H9 (cell line): ENCODE measurements at regions not wholly inside any gene's neighbourhood (a gene's known extent, or its start where the extent isn't known, plus 50 kb on each side); places are given as distances from the start of the nearest gene placed in this dataset.

ENCODE experiments used
- DNase-seq: peaks from one replicate; pipeline ENCODE4 v3.0.0-alpha.2; 2017
- H2AFZ ChIP-seq: one replicate; pipeline ENCODE4 v1.6.1; 2013; ENCODE audit warnings: mild to moderate bottlenecking, low read length, control low read depth, moderate library complexity
- H2AK5ac ChIP-seq: 2 replicates; pipeline ENCODE4 v1.6.1; 2013; ENCODE audit warnings: low read length, control low read depth, mixed read lengths; ENCODE audit not compliant: insufficient read length
- H2BK120ac ChIP-seq: one replicate; pipeline ENCODE4 v1.6.1; 2013; ENCODE audit warnings: low read depth, mild to moderate bottlenecking, low read length, control low read depth, inconsistent platforms; ENCODE audit not compliant: poor library complexity, severe bottlenecking
- H2BK12ac ChIP-seq: 2 replicates; pipeline ENCODE4 v1.6.1; 2013; ENCODE audit warnings: low read length, control low read depth, mixed read lengths, low read depth; ENCODE audit not compliant: insufficient read length
- H2BK15ac ChIP-seq: 2 replicates; pipeline ENCODE4 v1.6.1; 2013; ENCODE audit warnings: low read depth, low read length, control low read depth
- H2BK20ac ChIP-seq: one replicate; pipeline ENCODE4 v1.6.1; 2013; ENCODE audit warnings: low read depth, mild to moderate bottlenecking, low read length, control low read depth, inconsistent platforms; ENCODE audit not compliant: poor library complexity, severe bottlenecking
- H2BK5ac ChIP-seq: 2 replicates; pipeline ENCODE4 v1.6.1; 2013; ENCODE audit warnings: low read length, control low read depth, mixed read lengths; ENCODE audit not compliant: insufficient read length
- H3K14ac ChIP-seq: 2 replicates; pipeline ENCODE4 v1.6.1; 2013; ENCODE audit warnings: low read length, control low read depth; ENCODE audit not compliant: insufficient read depth
- H3K18ac ChIP-seq: 2 replicates; pipeline ENCODE4 v1.6.1; 2013; ENCODE audit warnings: low read depth, mild to moderate bottlenecking, mixed read lengths, low read length, control low read depth; ENCODE audit not compliant: insufficient read length
- H3K23ac ChIP-seq: 2 replicates; pipeline ENCODE4 v1.6.1; 2013; ENCODE audit warnings: low read length, control low read depth, mixed read lengths, low read depth; ENCODE audit not compliant: insufficient read length
- H3K23me2 ChIP-seq: 2 replicates; pipeline ENCODE4 v1.6.1; 2013; ENCODE audit warnings: low read depth, mild to moderate bottlenecking, mixed read lengths, low read length, control low read depth; ENCODE audit not compliant: insufficient read length, poor library complexity, severe bottlenecking
- H3K27ac ChIP-seq: 2 replicates; pipeline ENCODE4 v1.5.1; 2013; ENCODE audit warnings: low read length, control low read depth, mixed read lengths, low read depth; ENCODE audit not compliant: insufficient read length
- H3K27me3 ChIP-seq: 2 replicates; pipeline ENCODE4 v1.6.1; 2013; ENCODE audit warnings: low read length, control low read depth, inconsistent platforms; ENCODE audit not compliant: insufficient read depth
- H3K4ac ChIP-seq: 2 replicates; pipeline ENCODE4 v1.6.1; 2013; ENCODE audit warnings: low read depth, mild to moderate bottlenecking, control low read depth, inconsistent platforms, low read length, moderate library complexity
- H3K4me1 ChIP-seq: 2 replicates; pipeline ENCODE4 v1.6.1; 2013; ENCODE audit warnings: low read length, control low read depth, inconsistent platforms; ENCODE audit not compliant: insufficient read depth
- H3K4me2 ChIP-seq: 2 replicates; pipeline ENCODE4 v1.6.1; 2013; ENCODE audit warnings: low read length, control low read depth, mixed read lengths; ENCODE audit not compliant: insufficient read length, insufficient read depth
- H3K56ac ChIP-seq: 2 replicates; pipeline ENCODE4 v1.6.1; 2013; ENCODE audit warnings: low read depth, mild to moderate bottlenecking, mixed read lengths, low read length, control low read depth; ENCODE audit not compliant: insufficient read length
- H3K79me1 ChIP-seq: 2 replicates; pipeline ENCODE4 v1.6.1; 2013; ENCODE audit warnings: low read depth, mild to moderate bottlenecking, moderate library complexity, low read length, control low read depth, inconsistent platforms; ENCODE audit not compliant: insufficient read depth, poor library complexity, severe bottlenecking
- H3K79me2 ChIP-seq: 2 replicates; pipeline ENCODE4 v1.6.1; 2013; ENCODE audit warnings: low read length, control low read depth, inconsistent platforms; ENCODE audit not compliant: insufficient read depth
- H3K9ac ChIP-seq: 2 replicates; pipeline ENCODE4 v1.6.1; 2013; ENCODE audit warnings: low read length, control low read depth, mixed read lengths; ENCODE audit not compliant: insufficient read length; ENCODE audit errors: extremely low read depth
- H3K9me3 ChIP-seq: one replicate; pipeline ENCODE4 v1.6.1; 2013; ENCODE audit warnings: low read depth, low read length, inconsistent platforms; ENCODE audit not compliant: control insufficient read depth
- H3T11ph ChIP-seq: one replicate; pipeline ENCODE4 v1.6.1; 2013; ENCODE audit warnings: mild to moderate bottlenecking, low read length, control low read depth, inconsistent platforms
- H4K20me1 ChIP-seq: one replicate; pipeline ENCODE4 v1.6.1; 2013; ENCODE audit not compliant: control insufficient read depth, insufficient read length, insufficient read depth
- H4K5ac ChIP-seq: 2 replicates; pipeline ENCODE4 v1.6.1; 2013; ENCODE audit warnings: low read depth, mild to moderate bottlenecking, mixed read lengths, low read length, control low read depth; ENCODE audit not compliant: insufficient read length
- H4K8ac ChIP-seq: replicated peaks from 2 replicates; pipeline ENCODE4 v1.6.1; 2013; ENCODE audit warnings: low read length, control low read depth, mixed read lengths, low read depth; ENCODE audit not compliant: insufficient read length
- H4K91ac ChIP-seq: 2 replicates; pipeline ENCODE4 v1.6.1; 2013; ENCODE audit warnings: low read depth, mild to moderate bottlenecking, moderate library complexity, mixed read lengths, low read length, control low read depth; ENCODE audit not compliant: insufficient read length
- H3K27ac Mint-ChIP-seq, 3 experiments: 2 replicates in 2 of 3; 3 replicates in 1 of 3; pipeline ENCODE4 v1.8.0; 2020 to 2021; ENCODE audit warnings: mixed read lengths in 3 of 3, mild to moderate bottlenecking in 1 of 3, moderate library complexity in 1 of 3
- H3K27me3 Mint-ChIP-seq: 2 replicates; pipeline ENCODE4 v1.8.0; 2021; ENCODE audit warnings: low read depth, mild to moderate bottlenecking, moderate library complexity, mixed read lengths
- H3K36me3 Mint-ChIP-seq, 3 experiments: 2 replicates in 2 of 3; 3 replicates in 1 of 3; pipeline ENCODE4 v1.8.0; 2020 to 2021; ENCODE audit warnings: low read depth in 3 of 3, mixed read lengths in 3 of 3; ENCODE audit not compliant: insufficient read depth in 1 of 3
- H3K4me1 Mint-ChIP-seq, 2 experiments: 2 replicates each; pipeline ENCODE4 v1.8.0; 2020; ENCODE audit warnings: mixed read lengths in 2 of 2
- H3K4me3 Mint-ChIP-seq, 2 experiments: 2 replicates in 1 of 2; 3 replicates in 1 of 2; pipeline ENCODE4 v1.8.0; 2020 to 2021; ENCODE audit warnings: mild to moderate bottlenecking in 2 of 2, mixed read lengths in 2 of 2, moderate library complexity in 1 of 2
- H3K9me3 Mint-ChIP-seq, 2 experiments: 2 replicates in 1 of 2; 3 replicates in 1 of 2; pipeline ENCODE4 v1.8.0; 2020; ENCODE audit warnings: mild to moderate bottlenecking in 2 of 2, mixed read lengths in 2 of 2, moderate library complexity in 1 of 2
- CTCF ChIP-seq: fragments of 200-600 bp; sonication (generic); conservative IDR thresholded peaks from 3 replicates; pipeline ENCODE4 v1.8.0; 2021; ENCODE audit warnings: antibody characterized with exemption, mild to moderate bottlenecking

- no peak overlapping the region for H3K4me3 Mint-ChIP-seq
- Histone ChIP-seq H3T11ph (no peak overlapping the region), H3K4me2 (no peak overlapping the region), H4K20me1 (no peaks in the 10 kb centered on the region), H3K79me2 (no peaks in the 10 kb centered on the region), H4K8ac (no peak overlapping the region), H3K14ac (no peak overlapping the region), H2BK120ac (no peak overlapping the region), H3K4ac (no peak overlapping the region), H3K27ac (no peak overlapping the region), H3K9me3 (no peaks in the 10 kb centered on the region), H2BK5ac (no peak overlapping the region), H4K91ac (no peak overlapping the region), H3K4me1 (no peaks in the 10 kb centered on the region), H3K56ac (no peak overlapping the region), H2BK12ac (no peak overlapping the region), H3K79me1 (no peaks in the 10 kb centered on the region), H2AFZ (no peak overlapping the region), H2AK5ac (no peak overlapping the region), H3K23ac (no peak overlapping the region), H3K18ac (no peak overlapping the region), H2BK15ac (no peak overlapping the region), H3K9ac (no peak overlapping the region), H4K5ac (no peak overlapping the region), H3K27me3 (no peaks in the 10 kb centered on the region), H3K23me2 (no peaks in the 10 kb centered on the region), H2BK20ac (no peak overlapping the region)
- no peaks in the 10 kb centered on the region for H3K4me1 Mint-ChIP-seq
- peaks cover 8 to 14% of the 10 kb centered on the region in 2 experiments for H3K9me3 Mint-ChIP-seq
- no peak overlapping the region for H3K27ac Mint-ChIP-seq
- H3K36me3 Mint-ChIP-seq, result peaks cover 9 to 18% (median 13%) of the 10 kb centered on the region in 3 experiments
- TF ChIP-seq CTCF, result no peak
- no peaks in the 10 kb centered on the region for H3K27me3 Mint-ChIP-seq
- DNase-seq, result no peak
These were observed 316.1 kb upstream of the TPM1 start for GRCh38 chr15:62726461-62726860.
